ENCODE measurements at regions not wholly inside any gene's neighbourhood (a gene's known extent, or its start where the extent isn't known, plus 50 kb on each side); places are given as distances from the start of the nearest gene placed in this dataset.

DNA sequence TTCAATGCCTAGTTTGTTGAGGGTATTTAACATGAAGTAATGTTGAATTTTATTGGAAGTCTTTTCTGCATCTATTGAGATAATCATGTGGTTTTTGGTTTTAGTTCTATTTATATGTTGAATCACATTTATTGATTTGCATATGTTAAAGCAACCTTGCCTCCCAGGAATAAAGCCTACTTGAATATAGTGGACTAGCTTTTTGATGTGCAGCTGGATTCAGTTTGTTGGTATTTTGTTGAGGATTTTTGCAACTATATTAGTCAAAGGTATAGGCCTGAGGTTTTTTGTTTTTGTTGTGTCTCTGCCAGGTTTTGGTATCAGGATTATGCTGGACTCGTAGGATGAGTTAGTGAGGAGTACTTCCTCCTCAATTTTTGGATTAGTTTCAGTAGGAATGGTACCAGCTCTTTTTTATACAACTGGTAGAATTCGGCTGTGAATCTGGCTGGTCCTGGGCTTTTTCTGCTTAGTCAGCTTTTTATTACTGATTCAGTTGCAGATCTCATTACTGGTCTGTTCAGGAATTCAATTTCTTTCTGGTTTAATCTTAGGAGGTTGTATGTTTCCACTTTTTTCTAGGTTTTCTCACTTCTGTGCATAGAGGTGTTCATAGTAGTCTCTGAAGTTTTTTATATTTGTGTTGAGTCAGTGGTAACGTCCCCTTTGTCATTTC lies 209.8 kb upstream of the RBMS3 start:
- DNase-seq = no peak

DNA sequence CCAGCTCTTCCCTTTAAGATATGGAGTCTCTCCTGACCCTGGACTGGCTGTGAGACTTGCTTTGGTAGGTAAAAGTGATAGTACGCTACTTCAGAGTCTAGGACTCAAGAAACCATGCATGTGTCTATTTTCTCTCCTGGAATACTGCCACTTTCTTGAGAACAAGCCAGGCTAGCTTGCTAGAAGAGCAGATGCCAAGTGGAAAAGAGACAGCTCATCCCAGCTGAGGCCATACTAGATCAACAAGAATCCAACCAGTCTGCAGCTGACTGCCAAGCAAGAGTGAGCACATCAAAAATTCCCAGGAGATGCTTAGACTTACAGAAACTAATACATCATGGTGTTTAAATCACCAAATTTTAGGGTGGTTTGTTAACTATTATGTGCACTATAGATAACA lies 208.3 kb upstream of the RBMS3 start:
- DNase-seq = no peak

DNA sequence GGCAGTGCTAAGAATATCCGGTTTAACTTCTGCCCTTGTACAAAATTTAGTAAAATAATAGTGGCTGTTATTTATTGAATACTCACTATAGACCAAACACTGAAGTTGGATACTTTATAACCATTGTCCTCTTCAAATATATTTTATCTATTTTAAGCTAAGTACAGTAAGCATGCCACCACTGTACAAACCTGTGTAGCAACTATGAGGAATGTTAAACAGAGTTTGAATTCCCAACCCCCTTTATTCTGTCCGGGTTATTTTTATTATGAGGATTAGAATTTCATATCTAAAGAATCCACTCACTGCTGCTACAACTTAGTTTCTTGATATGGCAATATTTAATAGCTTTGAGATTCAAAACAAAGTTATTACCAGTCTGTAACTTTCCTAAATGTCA lies 203.5 kb upstream of the RBMS3 start:
- no peak for DNase-seq

DNA sequence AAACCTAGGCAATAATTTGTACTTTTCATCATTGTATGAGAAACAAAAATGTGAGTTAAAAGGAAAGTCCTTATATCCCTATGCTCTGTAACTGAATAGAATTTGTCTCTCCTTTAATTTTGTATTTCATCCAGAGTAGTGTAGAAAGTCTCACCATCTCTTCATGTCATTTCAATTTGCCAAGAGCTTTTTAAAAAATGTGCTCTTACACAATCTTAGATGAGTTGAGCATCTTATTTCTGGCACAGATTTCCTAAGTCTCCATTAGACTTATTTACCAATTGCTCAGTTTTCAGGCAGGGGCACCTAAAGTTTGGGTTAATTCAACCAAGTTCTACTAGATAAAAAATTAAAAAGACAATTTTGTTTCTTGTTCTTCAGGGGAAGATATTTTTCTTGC lies 201.5 kb upstream of the RBMS3 start:
- no peak for DNase-seq

DNA sequence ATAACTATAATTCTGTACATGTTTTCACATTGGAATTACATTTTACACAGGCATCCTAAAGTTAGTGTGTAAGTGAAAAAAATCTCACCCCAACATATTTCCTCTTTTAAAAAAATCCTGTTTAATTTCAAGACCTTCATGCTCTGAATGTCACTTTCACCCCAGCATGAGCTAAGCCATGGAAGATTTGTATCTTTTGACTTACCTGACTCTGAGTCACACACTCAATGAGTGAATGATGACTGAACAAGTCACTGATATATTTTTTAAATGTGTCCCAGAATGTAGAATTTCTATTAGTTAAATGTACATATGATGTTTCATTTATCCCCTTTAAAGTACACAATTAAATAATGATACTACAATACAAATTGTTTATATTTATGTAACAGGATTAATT lies 199.9 kb upstream of the RBMS3 start:
- DNase-seq = no peak

DNA sequence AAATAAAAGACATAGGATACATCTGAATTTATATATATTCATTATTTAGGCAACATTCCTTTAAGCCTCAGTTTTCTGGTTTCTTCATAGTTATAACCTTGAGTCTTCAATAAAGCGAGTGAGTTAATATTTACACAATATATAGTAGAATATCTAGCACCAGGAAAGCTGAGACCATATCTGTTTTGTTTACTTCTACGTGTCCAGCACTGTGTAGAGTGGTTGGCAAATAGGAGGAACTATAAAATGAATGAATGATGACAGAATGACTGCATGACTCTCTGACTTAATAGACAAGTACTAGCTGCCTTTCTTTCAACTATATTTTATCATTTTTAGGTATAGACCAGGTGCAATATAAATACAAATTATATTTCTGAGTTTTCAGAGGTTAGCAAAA lies 197.8 kb upstream of the RBMS3 start:
- DNase-seq = no peak

DNA sequence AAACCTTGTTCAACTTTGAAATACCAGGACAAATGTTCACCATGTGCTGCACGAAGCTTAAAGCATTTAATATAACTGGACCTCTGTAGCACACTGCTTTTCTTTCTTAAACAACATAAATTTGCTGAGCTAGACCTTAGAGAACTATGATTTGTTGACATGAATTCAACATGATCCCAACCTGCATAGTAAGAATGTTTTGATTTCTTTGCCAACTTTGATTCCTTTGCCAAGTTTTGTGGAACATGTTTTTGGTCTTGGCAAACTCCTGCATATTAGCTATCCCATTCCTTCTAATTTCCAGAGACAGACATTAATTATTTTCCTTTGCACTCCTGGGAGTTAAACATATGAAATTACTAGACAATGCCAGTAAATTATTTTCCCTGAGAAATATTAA lies 197.2 kb upstream of the RBMS3 start:
- no peak for DNase-seq

DNA sequence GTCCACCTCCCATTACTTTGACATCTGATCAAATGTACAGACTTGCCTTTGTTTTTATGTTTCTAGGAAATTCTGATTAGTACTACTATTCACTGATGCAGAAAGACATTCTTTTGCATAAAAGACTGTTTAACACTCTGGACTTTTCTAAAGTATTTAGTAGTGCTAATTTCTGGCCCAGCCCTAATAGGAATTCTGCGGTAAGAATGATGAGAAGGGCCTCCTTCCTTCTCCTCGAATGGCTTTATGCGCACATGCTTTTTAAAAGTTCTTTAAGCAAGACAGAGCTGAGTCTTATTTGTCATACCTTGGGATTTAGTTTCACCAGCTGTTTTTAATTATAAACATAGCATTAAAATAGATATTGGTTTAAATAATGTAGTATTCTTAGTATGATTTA lies 192.3 kb upstream of the RBMS3 start:
- DNase-seq = no peak

DNA sequence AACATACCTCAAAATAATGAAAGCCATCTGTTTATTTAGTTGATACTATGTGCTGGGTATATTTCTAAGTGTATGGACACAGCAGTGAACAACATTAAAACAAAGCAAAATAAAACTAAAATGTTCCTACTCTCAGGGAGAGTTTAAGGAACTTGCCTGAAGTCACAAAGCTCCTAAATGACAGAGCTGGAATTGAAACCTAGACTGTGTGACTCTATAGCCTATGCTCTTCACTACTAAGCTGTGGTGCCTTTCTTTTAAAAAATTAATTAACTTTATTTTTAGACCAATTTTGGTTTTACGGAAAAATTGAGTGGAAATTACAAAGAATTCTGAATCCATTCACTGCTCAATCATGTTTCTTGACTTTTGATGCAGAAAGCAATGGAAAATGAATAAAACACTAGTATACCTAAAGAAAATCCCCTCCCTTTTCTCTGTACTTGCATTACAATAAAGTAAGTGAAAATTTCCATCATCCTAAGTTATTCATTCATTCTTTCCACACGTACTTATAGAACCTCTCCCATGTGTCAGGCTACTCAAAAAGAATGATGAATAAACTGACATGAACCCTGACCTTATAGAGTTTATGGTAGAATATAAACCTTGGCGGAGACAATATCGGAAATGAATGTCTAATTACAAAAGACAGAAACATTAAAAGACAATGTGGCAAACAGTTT lies 189.8 kb upstream of the RBMS3 start:
- no peak for DNase-seq

DNA sequence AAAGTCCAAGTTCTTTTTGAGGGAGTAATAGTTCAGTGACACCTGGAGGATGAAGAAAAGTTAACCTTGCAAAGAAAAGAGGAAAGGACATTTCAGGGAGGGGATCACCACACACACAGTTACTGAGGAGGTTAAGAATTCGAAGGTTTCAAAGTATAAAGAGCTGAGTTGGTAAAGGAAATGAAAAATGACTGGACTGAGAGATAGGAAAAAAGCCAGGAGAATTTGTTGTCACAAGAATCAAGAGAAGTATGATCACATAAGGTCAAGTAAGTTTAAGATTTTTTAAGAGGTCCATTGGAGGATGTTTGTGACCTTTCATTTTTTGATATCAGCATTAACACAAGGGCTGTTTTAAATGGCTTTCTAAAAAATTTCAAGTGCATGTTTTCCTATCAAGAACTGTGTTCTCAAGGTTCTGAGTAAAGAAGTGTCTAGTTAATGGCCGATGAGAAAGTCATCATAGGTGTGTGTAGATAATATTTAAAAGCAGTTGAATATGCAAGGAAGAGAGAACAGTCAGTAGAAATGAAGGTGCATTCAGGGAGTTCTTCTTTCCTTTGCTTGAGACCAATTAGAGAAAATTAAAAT lies 189.2 kb upstream of the RBMS3 start:
- DNase-seq = no peak

DNA sequence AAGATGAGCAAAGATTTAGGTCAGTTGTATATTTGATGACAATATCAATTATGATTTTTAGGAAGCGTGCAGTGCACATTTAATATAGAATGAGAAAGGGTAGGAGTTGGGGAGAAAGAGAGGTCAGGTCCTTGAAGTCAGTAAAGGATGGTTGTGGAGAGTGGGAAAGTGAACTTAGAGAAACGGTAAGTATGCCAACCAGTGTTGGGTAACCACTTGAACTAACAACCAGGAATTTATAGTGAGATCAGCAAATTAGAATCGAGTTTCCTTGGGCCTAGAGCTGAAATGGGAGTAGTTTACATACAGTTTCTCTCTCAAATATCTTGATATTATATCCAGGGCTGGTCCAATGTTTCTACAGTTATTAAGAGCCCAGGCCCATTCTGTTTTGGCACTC lies 188.5 kb upstream of the RBMS3 start:
- no peak for DNase-seq

DNA sequence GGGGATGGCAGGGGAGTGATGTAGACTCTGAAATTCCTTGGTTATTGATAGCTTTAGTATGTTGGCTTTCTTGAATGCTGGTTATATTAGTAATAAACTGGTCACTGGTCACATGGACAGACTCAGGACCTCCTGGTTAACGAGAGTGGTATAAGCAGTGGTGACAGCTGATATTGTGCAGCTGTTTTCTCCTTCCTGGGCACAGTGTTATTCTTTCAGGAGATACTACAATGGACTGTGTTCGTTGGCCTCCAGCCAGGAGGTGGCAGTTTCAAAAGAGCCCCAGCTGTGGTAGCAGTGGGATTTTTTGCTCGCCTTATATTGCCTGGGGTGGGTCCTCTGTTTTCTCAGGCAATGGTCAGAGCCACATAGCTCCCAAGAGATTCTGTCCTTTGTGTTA lies 181.6 kb upstream of the RBMS3 start:
- no peak for DNase-seq

DNA sequence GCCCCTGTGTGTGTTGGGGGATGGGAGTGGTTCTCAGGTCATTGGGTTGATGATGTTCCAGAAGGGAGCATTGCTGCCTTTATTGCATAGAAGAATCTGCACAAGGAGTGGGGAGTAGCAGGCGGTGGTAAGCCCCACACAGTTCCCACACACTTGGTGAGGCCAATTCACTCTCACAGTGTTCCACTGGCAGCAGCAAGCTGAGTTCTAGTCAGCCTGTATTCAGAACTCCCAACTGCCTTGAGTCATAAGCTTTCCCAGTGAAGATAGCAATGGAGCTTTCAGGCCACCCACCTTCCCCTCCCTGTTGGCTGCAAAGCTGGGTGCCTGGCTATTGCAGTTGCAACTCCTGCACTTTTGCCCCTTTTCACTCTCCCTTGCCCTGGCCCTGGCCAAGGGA lies 181.1 kb upstream of the RBMS3 start:
- no peak for DNase-seq

DNA sequence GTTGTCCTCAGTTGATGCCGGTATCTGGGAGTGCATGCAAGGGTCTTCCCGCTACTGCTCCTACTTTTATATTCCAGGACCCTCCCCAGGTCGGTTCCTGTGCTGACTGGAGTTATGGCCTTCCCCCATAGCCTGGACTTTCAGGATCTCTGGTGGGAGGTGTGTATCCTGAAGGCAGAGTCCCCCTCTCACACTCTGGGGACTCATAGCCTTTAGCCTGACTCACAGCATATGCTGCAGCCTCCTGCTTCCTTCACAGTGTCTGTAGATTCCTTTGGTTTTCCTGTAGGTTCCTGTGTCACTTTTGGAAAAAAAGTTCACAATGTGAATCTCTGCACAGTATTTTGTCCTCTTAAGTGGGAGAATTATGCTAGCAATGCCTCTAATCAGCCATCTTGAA lies 180.6 kb upstream of the RBMS3 start:
- no peak for DNase-seq

DNA sequence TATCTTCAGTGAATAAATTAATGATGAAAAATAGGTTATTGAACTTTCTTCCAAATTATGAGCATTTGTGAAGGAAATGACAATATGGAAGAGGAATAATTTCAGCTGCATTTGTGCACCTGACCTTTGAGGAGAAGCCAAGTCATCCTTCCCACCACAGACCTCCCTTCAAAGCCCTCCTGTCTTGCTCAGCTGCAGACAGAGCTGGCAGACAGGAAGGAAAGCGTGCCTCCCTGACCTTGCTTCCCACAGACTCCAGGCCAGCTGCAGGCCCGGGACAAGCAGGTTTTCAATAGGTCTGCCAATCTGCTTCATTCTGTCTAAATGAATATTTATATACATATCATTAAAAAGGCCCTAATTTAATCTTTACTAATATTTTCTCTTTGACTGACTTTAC lies 152.9 kb upstream of the RBMS3 start:
- no peak for DNase-seq

DNA sequence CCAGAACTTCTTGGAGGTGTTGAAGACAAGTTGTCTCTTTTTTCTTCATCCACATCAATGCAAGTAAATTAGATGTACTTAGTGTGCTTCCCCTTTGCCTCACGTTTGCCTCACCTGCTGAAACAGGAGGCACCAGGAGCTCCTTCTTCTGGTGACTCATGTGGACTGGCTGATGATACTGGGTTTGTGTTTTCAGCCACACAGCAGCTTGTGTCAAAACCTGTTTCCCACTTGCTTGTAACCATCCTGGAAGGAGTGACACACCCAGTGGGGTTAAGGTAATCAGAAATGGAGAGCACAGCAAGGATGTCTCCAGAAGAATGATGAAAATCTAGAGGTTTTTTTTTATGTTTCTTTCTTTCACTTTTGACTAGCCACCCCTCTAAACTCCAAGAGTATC lies 143.3 kb upstream of the RBMS3 start:
- DNase-seq = no peak

DNA sequence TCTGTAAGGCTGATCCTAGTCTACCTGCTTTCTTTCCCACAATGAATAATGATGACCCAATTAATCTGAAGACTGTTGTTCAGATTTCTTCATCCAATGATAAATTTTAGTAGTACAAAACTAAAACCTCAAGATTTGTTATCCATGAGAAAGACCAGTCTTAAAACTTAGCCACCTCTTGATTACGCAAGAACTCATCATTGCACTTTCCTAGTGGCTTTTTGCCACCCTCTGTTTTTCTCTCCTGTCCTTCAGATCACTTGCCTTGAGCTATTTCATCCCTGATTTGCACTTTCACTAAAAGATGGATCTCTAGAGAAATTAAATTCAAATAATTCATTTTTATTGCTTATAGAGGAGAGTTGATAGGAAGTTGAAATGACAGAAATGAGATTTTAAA lies 142.7 kb upstream of the RBMS3 start:
- no peak for DNase-seq

DNA sequence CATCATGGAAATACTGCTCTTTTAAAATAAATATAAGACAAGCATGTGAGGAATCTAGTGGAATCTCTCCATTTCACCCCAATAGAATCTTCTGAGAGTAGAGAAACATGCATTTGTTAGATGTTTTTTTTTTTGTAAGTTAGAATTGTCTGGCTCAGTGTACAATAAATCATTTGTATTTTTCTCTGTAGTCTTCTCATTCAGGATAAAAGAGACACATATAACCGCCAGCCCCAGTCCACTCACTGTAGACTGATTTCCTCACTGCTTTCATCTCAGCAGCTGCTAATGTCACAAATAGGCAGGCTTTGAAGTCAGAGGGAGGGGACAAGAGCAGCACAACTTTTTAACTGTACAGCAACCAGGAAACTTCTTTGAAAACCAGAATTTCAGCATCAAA lies 140.2 kb upstream of the RBMS3 start:
- no peak for DNase-seq

DNA sequence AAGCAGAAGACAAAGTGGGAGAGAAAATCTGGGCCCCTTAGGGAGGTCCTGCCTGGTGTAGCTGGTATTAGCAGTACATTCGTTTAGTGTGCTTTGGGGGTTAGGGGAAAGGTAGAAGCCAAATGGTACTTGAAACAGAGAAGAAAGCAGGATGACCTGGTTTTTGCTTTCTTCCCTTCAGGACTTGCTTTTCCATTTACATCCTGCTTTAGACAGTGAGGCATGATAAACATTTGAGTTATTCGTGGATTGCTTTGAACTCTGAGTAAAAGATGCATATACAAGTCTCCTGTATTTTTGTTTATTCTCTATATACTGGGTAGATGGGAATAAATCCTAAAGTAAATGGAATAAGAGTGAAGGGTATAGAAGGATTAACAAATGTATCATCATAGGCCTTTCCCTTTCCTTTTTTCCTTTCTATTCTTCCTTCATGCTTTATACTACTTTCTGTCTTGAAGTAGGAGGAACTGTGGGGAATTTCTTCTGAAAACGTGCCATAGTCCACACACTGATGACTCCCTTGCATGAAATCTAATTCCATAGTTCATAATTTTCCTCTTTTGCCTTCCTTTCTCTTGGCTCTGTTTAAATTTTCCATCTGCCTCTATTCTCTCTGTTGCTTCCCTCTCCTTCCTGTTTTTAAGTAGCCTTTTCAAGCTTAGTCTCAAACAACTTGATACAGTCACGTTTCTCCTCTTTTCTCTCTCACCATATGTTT lies 139.5 kb upstream of the RBMS3 start:
- no peak for DNase-seq

DNA sequence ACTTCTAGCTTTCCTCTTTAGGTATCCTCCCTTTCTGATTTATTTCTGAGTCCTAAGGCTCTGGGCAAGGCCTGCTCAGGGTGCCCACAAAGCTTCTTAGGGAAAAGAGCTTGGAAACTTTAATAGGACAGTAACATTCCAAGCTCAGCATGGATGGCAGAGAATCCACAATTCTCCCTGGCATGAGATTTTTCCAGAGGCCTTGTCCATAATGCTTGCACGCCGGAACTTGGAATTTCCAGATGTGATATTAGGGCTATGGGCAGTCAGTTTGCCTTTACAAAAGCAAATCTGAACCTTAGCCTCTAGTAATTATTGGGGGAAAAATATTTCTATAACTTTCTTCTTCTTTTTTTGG lies 139.0 kb upstream of the RBMS3 start:
- no peak for DNase-seq

DNA sequence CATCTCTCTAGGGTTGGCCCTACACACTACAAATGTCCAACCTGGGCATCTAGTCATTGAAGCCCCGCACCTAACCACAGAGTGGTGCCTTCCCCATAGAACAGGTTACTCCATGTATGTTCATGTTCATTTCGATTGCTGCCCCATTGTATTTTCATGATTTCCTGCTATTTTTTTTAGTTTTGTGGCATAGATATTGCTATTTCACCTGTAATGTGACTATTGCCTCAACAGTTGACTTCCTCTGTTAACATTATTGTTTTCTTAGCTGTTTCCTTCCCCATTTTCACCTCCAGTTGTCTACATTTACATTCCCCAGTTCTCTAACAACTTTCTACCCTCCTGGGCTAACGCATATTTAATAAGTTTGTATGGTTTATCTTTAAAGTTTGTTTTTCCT lies 137.7 kb upstream of the RBMS3 start:
- no peak for DNase-seq

DNA sequence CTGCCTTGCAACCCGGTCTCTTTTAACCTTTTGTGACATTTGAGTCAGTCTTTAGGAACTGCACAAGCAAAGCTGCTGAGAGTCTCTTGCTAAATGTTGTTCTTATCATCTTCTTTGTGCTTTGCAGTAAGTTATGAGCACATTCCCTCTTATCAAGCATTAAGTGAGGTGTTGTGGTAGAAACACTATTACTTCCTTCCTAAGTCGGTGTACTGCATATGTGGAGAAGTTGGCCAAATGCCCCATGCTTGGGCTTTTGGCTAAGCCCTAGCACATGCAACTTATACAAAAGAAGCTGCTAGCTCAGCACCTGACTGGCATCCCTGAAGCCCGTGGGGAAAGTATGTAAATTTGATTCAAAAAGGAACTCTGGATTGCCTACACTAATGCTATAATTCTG lies 136.5 kb upstream of the RBMS3 start:
- DNase-seq = no peak

DNA sequence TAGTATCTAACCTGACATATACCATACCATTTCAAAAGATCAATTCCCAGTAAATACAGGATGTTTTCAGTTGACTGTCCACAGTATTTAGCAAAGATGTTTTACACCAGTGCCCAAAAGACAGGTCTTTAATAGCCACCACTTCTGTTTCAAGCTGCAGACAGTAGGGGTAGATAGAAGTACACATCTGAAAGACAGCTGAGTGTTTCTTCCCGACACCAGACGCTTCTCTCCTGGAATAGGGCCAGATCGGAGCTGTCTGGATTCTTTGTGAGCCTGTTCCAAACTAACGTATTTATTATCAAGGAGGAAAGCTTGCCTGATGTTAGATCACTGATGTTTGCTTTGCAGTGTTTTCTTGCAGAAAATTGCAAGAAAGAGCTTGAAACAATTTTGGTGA lies 136.1 kb upstream of the RBMS3 start:
- no peak for DNase-seq

DNA sequence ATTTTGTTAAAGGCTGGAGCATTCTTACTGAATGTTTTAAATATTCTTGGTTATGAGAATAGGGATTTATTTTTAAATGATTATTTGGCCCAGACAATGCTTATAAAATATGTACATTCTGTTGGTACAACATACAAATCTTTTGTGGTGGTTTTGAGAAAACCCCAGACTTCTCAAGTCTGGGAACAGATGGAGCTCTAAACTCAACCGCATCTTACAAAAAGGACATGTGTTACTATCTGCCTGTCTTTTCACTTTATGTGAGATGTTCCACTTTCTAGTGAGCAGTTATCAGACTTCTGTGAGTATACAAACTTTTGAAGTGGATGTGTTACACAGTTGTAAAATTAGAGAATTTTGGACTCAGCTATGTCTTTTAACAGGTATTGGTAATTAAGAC lies 135.5 kb upstream of the RBMS3 start:
- no peak for DNase-seq
